Heart left ventricle (tissue), 13 donors: ENCODE measurements at regions not wholly inside any gene's neighbourhood (a gene's known extent, or its start where the extent isn't known, plus 50 kb on each side); places are given as distances from the start of the nearest gene placed in this dataset.

Experiments used
- CTCF ChIP-seq, 12 donors: fragments of 200-600 bp; sonication (generic) in 4 of 12; IDR thresholded peaks; one replicate each; pipeline versions ENCODE4 v1.5.0 to v1.8.0; 2018 to 2022; ENCODE audit warnings: antibody characterized with exemption in 12 of 12, mild to moderate bottlenecking in 5 of 12
- POLR2A ChIP-seq, 2 donors: fragments of 450-650 bp; IDR thresholded peaks; one replicate each; pipeline ENCODE4 v1.6.1; 2017; ENCODE audit warnings: antibody characterized with exemption in 2 of 2, mild to moderate bottlenecking in 2 of 2, moderate library complexity in 2 of 2
- donor health status: ischemic (EF 13 %, LVEDD 7.1; RV severe dilation, severe dysfunction).
- donor health status: DM: no; HTN: yes; CAD: no.
- donor health status: DM: no; HTN: no; CAD: no.
- donor health status: ischemic (EF 25% LVEDD 6.9; RV normal size, moderate dysfunction).
- donor health status: ischemic (EF 25% LVEDD 5.7; RV mildly dilated, moderate dysfunction).
- donor health status: ischemic (EF 35%, LVEDD 5.7; RV mildly dilated, moderate dysfunction).
- donor health status: nonischemic (EF 11% LVEDD 7.7; RV severe dilation, severe dysfunction).
- donor health status: DM: yes; HTN: yes; CAD: no.
- donor health status: PGD.
- donor health status: ischemic (EF 29% LVEDD 5.4; RV normal size, mild dysfunction).
- donor health status: nonischemic (EF 23%, LVEDD 6.1; RV moderate dilation, normal function).

- TF ChIP-seq CTCF (IDR thresholded peaks at IDR 0.05) (no peak), POLR2A (IDR thresholded peaks at IDR 0.05) (no peak)
Measured at GRCh38 chr16:35747658-35748455, 2288.4 kb downstream of the TP53TG3F start.
